OCI-LY7 (cell line): ENCODE measurements at regions not wholly inside any gene's neighbourhood (a gene's known extent, or its start where the extent isn't known, plus 50 kb on each side); places are given as distances from the start of the nearest gene placed in this dataset.

Experiments
- BruUV-seq: library from RNA; stranded (reverse); fragments of 400-500 nt; replicated peaks from 2 replicates; lab custom pipeline; 2021; lab: Mats Ljungman, UMichigan
- CTCF ChIA-PET: fragments of 300-600 bp; sonication (Branson Sonifier 250); formaldehyde crosslinking; loops from one replicate; lab custom pipeline; 2022; ENCODE audit warnings: antibody characterized with exemption; ENCODE audit not compliant: unreplicated experiment; lab: Charles Lee
- POLR2A ChIA-PET: fragments of 300-600 bp; sonication (Branson Sonifier 250); formaldehyde crosslinking; loops from one replicate; lab custom pipeline; 2022; ENCODE audit warnings: antibody characterized with exemption; lab: Charles Lee
- DNase-seq: peaks from one replicate; pipeline ENCODE4 v3.0.0-alpha.2; 2015; ENCODE audit warnings: low spot score
- H2AFZ ChIP-seq: fragments of 200-600 bp; sonication (generic), shearing (Covaris generic); 2 replicates; pipeline ENCODE4 v1.6.1; 2014; ENCODE audit warnings: mild to moderate bottlenecking, antibody characterized with exemption, low read length, moderate library complexity
- H3K27ac ChIP-seq: fragments of 200-600 bp; sonication (generic); 2 replicates; pipeline ENCODE4 v1.5.1; 2014; ENCODE audit warnings: mixed run types, low read depth, mild to moderate bottlenecking, moderate library complexity, low read length, inconsistent platforms; ENCODE audit not compliant: poor library complexity, severe bottlenecking
- H3K36me3 ChIP-seq: fragments of 200-600 bp; sonication (generic); 2 replicates; pipeline ENCODE4 v1.6.1; 2014; ENCODE audit warnings: mild to moderate bottlenecking, antibody characterized with exemption, low read length, moderate library complexity, mixed read lengths; ENCODE audit not compliant: insufficient read depth
- H3K4me1 ChIP-seq: fragments of 200-600 bp; sonication (generic); 2 replicates; pipeline ENCODE4 v1.5.1; 2014; ENCODE audit warnings: mild to moderate bottlenecking, low read length; ENCODE audit not compliant: insufficient read depth, poor library complexity, severe bottlenecking
- H3K4me2 ChIP-seq: fragments of 200-600 bp; sonication (generic); 2 replicates; pipeline ENCODE4 v1.6.1; 2014; ENCODE audit warnings: mild to moderate bottlenecking, low read length
- H3K4me3 ChIP-seq: fragments of 200-600 bp; sonication (generic); 2 replicates; pipeline ENCODE4 v1.5.1; 2014; ENCODE audit warnings: mild to moderate bottlenecking, low read depth, low read length; ENCODE audit not compliant: poor library complexity, severe bottlenecking
- H3K79me2 ChIP-seq: fragments of 200-600 bp; sonication (generic); 2 replicates; pipeline ENCODE4 v1.6.1; 2016; ENCODE audit warnings: low read depth, mild to moderate bottlenecking, low read length, moderate library complexity, mixed read lengths; ENCODE audit not compliant: insufficient read depth
- H3K9me2 ChIP-seq: fragments of 200-600 bp; sonication (generic); 2 replicates; pipeline ENCODE4 v1.6.1; 2016; ENCODE audit warnings: mild to moderate bottlenecking, low read length, mixed read lengths; ENCODE audit not compliant: insufficient read depth
- H3K9me3 ChIP-seq: fragments of 200-600 bp; sonication (generic); 2 replicates; pipeline ENCODE4 v1.6.1; 2014; ENCODE audit warnings: mild to moderate bottlenecking, mixed run types, low read length, mixed read lengths
- H4K20me1 ChIP-seq: fragments of 200-600 bp; sonication (generic); 2 replicates; pipeline ENCODE4 v1.6.1; 2014; ENCODE audit warnings: mild to moderate bottlenecking, antibody characterized with exemption, low read length, moderate library complexity, mixed read lengths; ENCODE audit not compliant: insufficient read depth
- EZH2phosphoT487 ChIP-seq: fragments of 200-600 bp; sonication (generic); IDR thresholded peaks from 2 replicates; pipeline ENCODE4 v1.6.1; 2018; ENCODE audit warnings: low read depth, borderline replicate concordance, mild to moderate bottlenecking, mixed run types, antibody characterized with exemption, low read length, moderate library complexity, mixed read lengths
- intact Hi-C: fragments of 100-400 bp; cut with micrococcal nuclease; formaldehyde crosslinking; loops from one replicate; pipeline ENCODE4 v1.10.0; 2022; ENCODE audit not compliant: unreplicated experiment
- TF ChIP-seq, protein P1 (sequence below): fragments of 200-600 bp; sonication (generic); conservative IDR thresholded peaks from 2 replicates; pipeline ENCODE4 v1.5.1; 2014; ENCODE audit warnings: mild to moderate bottlenecking, antibody characterized with exemption, low read length, moderate library complexity, mixed read lengths

DNA sequence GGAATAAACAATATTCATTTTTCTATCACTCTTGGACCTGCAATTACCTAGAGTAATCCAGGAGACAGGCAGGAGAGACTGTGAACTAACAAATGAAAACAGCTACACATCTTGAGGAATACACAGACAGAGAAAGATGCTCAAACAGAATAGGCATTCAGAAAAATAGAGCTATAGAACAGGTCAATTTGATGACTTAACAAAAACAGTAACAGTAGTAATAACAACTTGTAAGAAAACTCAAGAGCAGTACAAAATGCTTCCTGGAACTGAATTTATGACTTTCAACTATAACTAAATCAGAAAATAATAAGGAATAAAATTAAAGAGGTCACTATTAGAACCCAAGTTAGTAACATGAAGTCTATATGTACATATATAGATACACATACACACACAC, 579.3 kb downstream of the TLR4 start:
- ChIA-PET CTCF (no interaction called here), POLR2A (interaction anchor here (0.8 kb wide), 1 partner anchor 1203 kb away, joined by 3 read pairs; no protein-coding TSS in a partner anchor)
- no peak overlapping the region for H3K4me3 ChIP-seq
- H3K36me3 ChIP-seq, result no peaks in the 10 kb centered on the region
- H3K9me3 ChIP-seq, result no peaks in the 10 kb centered on the region
- no peak overlapping the region for H3K27ac ChIP-seq
- DNase-seq, result no peak
- no peaks in the 10 kb centered on the region for H4K20me1 ChIP-seq
- no peaks in the 10 kb centered on the region for H3K4me1 ChIP-seq
- BruUV-seq, result no TSS peak
- no peaks in the 10 kb centered on the region for H3K79me2 ChIP-seq
- intact Hi-C loops, result no loop called here
- no peak for TF ChIP-seq EZH2phosphoT487
- TF ChIP-seq, protein P1, sequence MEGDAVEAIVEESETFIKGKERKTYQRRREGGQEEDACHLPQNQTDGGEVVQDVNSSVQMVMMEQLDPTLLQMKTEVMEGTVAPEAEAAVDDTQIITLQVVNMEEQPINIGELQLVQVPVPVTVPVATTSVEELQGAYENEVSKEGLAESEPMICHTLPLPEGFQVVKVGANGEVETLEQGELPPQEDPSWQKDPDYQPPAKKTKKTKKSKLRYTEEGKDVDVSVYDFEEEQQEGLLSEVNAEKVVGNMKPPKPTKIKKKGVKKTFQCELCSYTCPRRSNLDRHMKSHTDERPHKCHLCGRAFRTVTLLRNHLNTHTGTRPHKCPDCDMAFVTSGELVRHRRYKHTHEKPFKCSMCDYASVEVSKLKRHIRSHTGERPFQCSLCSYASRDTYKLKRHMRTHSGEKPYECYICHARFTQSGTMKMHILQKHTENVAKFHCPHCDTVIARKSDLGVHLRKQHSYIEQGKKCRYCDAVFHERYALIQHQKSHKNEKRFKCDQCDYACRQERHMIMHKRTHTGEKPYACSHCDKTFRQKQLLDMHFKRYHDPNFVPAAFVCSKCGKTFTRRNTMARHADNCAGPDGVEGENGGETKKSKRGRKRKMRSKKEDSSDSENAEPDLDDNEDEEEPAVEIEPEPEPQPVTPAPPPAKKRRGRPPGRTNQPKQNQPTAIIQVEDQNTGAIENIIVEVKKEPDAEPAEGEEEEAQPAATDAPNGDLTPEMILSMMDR, result no peak
- H3K4me2 ChIP-seq, result no peak overlapping the region
- no peak overlapping the region for H2AFZ ChIP-seq
- no peaks in the 10 kb centered on the region for H3K9me2 ChIP-seq

DNA sequence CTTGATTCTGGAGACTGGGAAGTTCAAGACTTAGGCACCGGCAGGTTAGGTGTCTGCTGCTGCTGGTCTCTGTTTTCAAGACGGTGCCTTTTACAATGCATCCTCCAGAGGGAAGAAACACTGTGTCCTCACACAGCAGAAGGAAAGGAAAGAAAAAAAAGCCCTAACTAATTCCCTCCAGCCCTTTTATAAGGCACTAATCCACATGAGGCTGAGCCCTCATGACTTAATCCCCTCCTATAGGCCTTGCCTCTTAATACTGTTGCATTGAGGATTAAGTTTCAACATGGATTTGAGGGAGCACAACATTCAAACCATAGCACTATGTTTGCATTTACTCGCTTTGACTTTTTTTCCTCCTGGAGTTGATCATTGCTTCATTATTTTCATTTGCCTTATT, 585.9 kb downstream of the TLR4 start:
- Histone ChIP-seq H3K9me2 (no peaks in the 10 kb centered on the region), H3K9me3 (no peaks in the 10 kb centered on the region), H3K4me2 (no peak overlapping the region), H3K4me1 (no peaks in the 10 kb centered on the region), H2AFZ (no peak overlapping the region), H3K27ac (no peak overlapping the region), H3K79me2 (no peaks in the 10 kb centered on the region), H3K36me3 (no peaks in the 10 kb centered on the region), H3K4me3 (no peak overlapping the region), H4K20me1 (no peaks in the 10 kb centered on the region)
- intact Hi-C loops, result no loop called here
- no peak for DNase-seq
- ChIA-PET POLR2A (no interaction called here), CTCF (no interaction called here)
- no TSS peak for BruUV-seq
- TF ChIP-seq, protein P1, result no peak
- no peak for TF ChIP-seq EZH2phosphoT487

DNA sequence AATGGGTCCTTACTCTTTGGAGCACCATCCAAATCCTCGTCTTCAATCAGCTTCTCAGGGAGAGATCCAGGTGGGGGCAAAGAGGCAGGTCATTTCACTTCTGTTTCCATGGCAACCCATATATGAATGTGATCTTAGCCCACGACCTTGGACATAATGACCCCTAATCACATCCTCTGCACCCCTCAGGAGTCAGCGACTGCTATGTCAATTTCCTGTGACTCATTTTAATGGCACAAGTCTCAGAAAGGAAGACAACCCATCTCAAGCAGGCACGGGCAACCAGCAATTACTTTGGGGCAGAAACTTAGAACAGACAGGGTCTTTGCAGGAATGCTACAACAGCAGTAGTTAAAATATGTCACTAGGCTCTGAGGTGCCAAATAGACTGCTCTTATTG, 591.2 kb downstream of the TLR4 start:
- H3K36me3 ChIP-seq, result no peaks in the 10 kb centered on the region
- H3K4me2 ChIP-seq, result no peak overlapping the region
- TF ChIP-seq EZH2phosphoT487, result no peak
- TF ChIP-seq, protein P1, result no peak
- CTCF ChIA-PET, result no interaction called here
- DNase-seq, result no peak
- no peak overlapping the region for H3K4me3 ChIP-seq
- H2AFZ ChIP-seq, result no peak overlapping the region
- no peaks in the 10 kb centered on the region for H3K9me2 ChIP-seq
- intact Hi-C loops, result no loop called here
- H3K9me3 ChIP-seq, result no peaks in the 10 kb centered on the region
- no peak overlapping the region for H3K27ac ChIP-seq
- BruUV-seq, result no TSS peak
- POLR2A ChIA-PET, result interaction anchor here (0.5 kb wide), 1 partner anchor 28 kb away, joined by 5 read pairs; no protein-coding TSS in a partner anchor
- H3K4me1 ChIP-seq, result no peaks in the 10 kb centered on the region
- H3K79me2 ChIP-seq, result no peaks in the 10 kb centered on the region
- H4K20me1 ChIP-seq, result no peaks in the 10 kb centered on the region
